GM18951 (cell line): ENCODE measurements at regions not wholly inside any gene's neighbourhood (a gene's known extent, or its start where the extent isn't known, plus 50 kb on each side); places are given as distances from the start of the nearest gene placed in this dataset.

Experiments used
- POLR2A ChIP-seq: IDR thresholded peaks from 4 replicates; pipeline ENCODE4 v1.6.1; 2011; ENCODE audit warnings: mild to moderate bottlenecking; ENCODE audit not compliant: insufficient read length, insufficient read depth; ENCODE audit errors: extremely low read depth
- in situ Hi-C: fragments of 300-500 bp; cut with MboI; formaldehyde crosslinking; loops from one replicate; pipeline ENCODE4 v1.12.0; 2022; ENCODE audit warnings: low sequenced_read_pairs, mixed read lengths, inconsistent platforms; ENCODE audit not compliant: unreplicated experiment

DNA sequence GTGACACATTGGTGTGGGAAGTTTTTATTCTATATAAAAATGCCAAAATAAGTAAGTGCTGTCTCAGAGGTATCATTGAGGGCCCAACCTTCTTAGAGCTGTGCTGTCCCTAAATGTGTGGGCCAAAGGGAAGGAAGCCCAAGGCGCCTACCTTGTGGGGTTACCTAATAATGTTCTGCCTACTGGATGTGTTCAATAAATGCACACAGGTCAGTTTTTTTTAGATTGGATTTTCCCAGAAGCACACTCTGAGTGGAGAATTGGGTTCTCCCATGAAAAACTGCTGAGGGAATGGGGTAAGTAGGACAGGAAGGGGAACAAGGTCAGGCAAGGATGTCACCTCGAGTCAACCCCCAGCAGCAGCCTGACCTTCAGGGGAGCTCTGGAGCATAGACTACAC, 168.7 kb upstream of the FRMD4B start:
- no peak for TF ChIP-seq POLR2A
- in situ Hi-C loops: no loop called here

DNA sequence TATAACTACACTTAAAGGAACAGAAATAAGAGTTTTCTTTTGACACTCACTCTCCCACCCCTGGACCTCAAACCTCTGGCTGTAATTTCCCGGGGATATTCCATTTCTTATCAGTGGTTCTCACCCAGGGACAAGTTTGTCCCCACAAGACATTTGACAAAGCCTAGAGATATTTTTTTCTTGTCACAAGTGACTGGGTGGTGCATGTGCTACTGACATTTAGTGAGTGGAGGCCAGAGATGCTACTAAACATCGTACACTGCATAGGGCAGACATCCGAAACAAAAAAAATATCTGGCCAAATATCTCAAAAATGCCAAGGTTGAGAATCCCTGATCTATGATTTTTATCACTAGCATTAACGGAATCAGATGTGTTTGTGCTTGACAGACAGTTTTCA, 168.0 kb upstream of the FRMD4B start:
- TF ChIP-seq POLR2A: no peak
- in situ Hi-C loops: no loop called here

DNA sequence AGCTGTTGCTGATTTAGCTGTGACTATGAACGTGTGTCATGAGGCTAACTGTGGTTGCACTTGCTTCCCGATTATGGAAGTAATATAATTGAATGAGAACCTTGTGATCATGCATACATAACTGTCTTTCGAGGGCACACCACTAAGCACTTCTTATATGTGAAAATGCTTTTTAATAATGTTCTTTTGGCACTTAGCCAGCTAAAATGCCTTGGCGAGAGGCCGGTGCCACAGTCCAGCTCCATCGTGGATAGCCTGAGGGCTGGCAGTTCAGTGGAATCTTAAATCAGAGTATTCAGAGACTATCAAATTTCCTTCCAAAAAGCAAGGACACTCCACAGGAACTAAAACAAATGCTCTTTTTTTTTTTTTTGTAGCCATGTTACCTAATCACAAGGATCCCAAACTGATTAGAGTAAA, 161.6 kb upstream of the FRMD4B start:
- TF ChIP-seq POLR2A: no peak
- in situ Hi-C loops: no loop called here

DNA sequence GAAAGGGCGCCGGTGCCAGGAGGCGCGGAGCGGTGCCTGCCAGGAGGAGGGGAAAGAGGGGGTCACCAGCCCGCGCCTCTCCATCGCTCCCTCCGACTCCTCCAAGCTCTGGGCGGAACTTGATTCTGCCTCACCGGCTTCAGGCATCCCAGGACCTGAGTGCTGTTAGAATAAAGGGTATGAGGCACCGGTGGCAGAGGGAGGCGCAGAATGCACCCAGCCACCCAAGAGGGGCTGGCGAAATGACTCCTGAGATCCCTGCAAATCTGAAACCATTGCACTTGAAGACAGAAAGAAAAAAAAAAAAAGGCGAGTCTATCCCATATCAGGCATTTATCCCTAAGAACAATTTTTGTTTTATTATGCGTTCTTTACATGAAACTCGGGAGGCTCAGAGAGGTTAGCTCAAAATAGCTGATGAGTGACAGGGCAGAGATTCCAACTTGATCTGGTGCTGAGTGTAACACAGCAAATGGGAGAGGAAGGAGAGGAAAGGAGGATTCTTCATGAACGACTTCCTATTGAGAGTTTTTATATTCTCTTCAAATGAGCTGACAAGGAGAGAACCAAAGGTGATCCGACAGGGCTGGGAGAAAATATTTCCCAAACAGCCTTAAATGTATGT, 157.0 kb upstream of the FRMD4B start:
- in situ Hi-C loops: no loop called here
- TF ChIP-seq POLR2A: no peak

DNA sequence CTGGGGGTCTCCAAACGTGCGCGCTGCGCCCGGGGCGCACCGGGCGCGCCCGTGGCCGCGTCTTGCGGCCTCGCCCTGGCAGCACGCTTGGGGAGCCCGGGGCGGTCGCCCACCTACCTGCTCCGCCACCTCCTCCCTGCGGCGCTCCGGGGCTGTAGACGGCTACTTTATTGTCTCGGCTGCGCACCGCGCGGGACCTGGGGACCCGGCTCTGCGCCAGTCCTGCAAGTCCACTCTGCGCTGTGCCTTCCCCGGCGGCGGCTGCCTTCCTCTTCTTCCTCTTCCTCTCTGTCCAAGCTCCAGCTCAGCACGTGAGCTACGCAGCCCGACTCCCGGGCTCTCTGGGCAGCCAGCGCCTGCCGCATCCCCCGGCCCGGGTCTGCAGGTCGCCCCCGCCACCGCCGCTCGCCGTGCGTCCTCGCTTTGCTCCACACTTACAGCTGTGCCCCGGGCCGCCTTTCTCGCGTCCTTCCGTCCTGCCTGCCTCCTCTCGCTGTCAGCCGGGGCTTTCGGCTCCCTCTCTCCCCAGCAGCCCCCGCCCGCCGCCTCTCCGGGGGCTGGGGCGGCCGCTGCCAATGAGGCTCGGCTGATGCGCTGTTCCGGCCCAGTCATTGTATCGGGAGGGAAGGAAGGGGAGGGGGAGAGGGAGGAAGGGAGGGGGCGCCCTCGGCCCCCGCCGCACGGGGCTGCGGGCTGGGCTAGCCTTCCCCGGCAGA, 156.4 kb upstream of the FRMD4B start:
- in situ Hi-C loops: no loop called here
- no peak for TF ChIP-seq POLR2A

DNA sequence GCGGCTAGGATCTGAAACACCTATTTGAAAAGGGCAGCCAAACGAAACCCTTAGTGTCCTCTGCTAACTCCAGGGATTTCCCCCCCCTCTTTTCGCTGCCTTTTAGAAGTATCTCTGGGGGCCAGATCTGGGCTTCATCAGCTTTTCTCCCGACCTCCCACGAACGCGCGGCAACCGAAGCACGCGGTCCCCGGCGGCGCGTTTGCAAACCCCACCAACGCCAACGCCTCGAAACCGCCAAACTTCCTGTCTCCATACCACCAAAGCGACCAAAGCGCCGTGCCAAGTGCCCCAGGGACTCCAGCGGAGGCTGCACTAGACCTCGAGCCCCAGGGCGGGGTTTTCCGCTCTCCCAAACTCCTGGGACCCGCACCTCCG, 155.8 kb upstream of the FRMD4B start:
- no peak for TF ChIP-seq POLR2A
- in situ Hi-C loops: no loop called here

DNA sequence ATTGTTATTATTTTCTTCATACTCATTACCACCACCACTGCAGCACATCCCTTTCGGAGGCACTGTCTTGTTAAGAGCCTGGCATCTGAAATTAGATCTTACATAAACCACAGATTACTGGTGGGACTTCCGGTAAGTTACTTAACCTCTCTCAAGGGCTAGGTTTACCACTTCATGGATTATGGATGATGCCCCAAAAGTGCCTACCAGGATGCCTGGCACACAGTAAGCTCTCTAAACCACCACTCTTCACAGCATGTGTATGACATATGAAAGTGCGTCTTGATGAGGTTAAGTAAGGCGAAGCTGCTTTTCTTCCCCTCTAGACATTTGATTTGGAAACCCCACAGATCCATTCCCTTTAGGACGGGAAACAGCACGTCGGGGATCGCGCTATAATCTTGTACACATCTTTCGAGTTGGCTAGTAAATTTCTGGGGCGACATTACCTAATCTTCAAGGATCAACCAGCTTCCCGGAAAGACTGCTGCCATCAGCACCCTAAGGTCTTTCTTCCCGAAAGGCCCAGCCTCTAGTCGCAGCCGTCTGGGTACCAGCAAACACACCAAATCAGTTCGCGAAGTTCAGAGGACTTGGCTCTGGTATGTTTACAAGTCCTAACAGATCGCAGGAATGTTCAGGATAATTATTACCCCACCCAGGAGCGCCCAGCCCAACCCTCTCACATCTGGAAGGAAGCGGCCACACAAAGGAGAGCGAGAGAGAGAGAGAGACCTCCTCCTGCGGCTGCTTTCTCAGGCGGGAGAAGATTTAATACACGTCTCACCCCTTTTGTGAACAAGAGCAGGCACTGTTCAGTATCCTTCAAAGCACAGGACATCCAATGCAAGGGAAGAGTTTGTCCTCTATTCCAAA, 155.1 kb upstream of the FRMD4B start:
- in situ Hi-C loops: no loop called here
- no peak for TF ChIP-seq POLR2A

DNA sequence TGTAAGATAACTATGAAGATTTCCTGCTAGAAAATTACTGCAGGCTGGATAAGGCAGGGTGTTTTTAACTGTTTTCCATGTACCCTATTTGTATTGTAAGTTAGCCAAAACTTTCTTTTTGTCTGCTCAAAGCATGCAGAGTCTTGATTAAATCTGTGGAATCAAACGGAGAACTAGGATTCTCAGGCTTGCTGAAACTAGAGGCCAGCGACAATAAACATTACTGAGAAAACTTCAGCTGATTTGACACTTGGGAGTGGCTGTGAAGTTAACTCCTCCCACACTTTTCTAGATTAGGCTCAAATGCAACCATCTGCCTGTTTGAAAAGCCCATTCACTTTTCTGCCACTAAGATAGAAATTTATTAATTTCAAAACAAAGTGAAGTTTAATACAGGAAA, 153.2 kb upstream of the FRMD4B start:
- in situ Hi-C loops: no loop called here
- TF ChIP-seq POLR2A: no peak

- no peak for TF ChIP-seq POLR2A
- in situ Hi-C loops: no loop called here
These were observed 152.4 kb upstream of the FRMD4B start for GRCh38 chr3:69538281-69538680.

- TF ChIP-seq POLR2A: no peak
- in situ Hi-C loops: no loop called here
These were observed 150.6 kb upstream of the FRMD4B start for GRCh38 chr3:69536306-69537020.

- in situ Hi-C loops: no loop called here
- no peak for TF ChIP-seq POLR2A
These were observed 149.7 kb upstream of the FRMD4B start for GRCh38 chr3:69535613-69536012.

DNA sequence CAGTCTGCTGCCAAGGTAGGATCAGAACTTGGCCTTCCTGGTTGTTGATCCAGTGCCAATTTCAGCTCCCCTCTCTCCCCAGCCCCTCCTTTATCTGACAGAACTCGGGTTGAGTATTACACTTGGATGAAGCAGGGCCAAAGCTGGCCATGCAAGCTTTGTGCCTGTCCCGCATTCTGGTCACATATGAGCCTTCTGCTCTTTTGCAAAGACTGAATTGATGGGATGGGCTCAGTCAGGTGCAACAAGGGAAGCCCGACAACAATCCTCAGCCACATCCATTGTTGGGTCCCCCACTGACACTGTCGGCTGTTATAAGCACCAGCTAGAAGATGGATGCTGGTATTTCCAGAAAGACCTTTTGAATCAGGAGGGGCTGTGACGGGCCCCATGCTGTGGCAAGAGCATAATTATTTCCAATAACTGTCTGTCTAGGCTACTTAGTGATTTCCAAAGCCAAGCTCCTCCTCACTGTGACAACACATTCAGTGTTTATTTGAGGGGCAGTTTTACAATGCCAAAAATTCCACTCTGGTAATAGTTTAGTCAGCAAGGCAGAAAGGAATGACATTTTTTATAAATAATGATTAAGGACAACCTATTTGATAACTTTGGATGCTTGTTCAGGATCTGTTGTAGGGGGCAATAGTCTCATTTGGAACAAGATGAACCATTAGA, 146.8 kb upstream of the FRMD4B start:
- in situ Hi-C loops: no loop called here
- no peak for TF ChIP-seq POLR2A

GRCh38 chr3:69531576-69532546, 146.0 kb upstream of the FRMD4B start:
- in situ Hi-C loops: no loop called here
- no peak for TF ChIP-seq POLR2A
